ENCODE measurements at regions not wholly inside any gene's neighbourhood (a gene's known extent, or its start where the extent isn't known, plus 50 kb on each side); places are given as distances from the start of the nearest gene placed in this dataset.

- Histone ChIP-seq H2AFZ (no peak overlapping the region), H4K20me1 (ENCODE audit: insufficient read depth) (no peaks in the 10 kb centered on the region), H3K4me1 (ENCODE audit: insufficient read depth) (peaks cover 8% of the 10 kb centered on the region; the same call in 1 of the 2 replicates), H3K9ac (no peak overlapping the region), H3K4me3 (no peak overlapping the region), H3F3A (ENCODE audit: insufficient read depth) (no peaks in the 10 kb centered on the region), H3K4me2 (ENCODE audit: unreplicated experiment) (no peak overlapping the region), H3K79me2 (ENCODE audit: insufficient read depth) (no peaks in the 10 kb centered on the region), H3K27me3 (replicated peaks; ENCODE audit: insufficient read depth) (no peaks in the 10 kb centered on the region), H3K36me3 (ENCODE audit: low read depth) (no peaks in the 10 kb centered on the region), H3K9me2 (ENCODE audit: insufficient read depth) (no peaks in the 10 kb centered on the region), H3K27ac (no peak overlapping the region), H3K9me3 (ENCODE audit: low read depth) (no peaks in the 10 kb centered on the region)
- no peak for DNase-seq
- WGBS, 2 experiments (ENCODE audit: low coverage in 1 of 2, low lambda C conversion rate in 2 of 2, missing lambda C conversion rate in 2 of 2) = 80 to 92% methylated on average over 2 of the region's 2 CpGs
- in situ Hi-C loops (cut with MboI) = no loop called here
- no peak for TF ChIP-seq EZH2 (IDR thresholded peaks at IDR 0.05; ENCODE audit: insufficient read depth, poor library complexity, severe bottlenecking)
- TF ChIP-seq EZH2phosphoT487 (IDR thresholded peaks at IDR 0.05; ENCODE audit: insufficient read depth, low read depth) = no peak
Measured at GRCh38 chr7:13835442-13835841, 154.0 kb downstream of the ETV1 start.

DNA sequence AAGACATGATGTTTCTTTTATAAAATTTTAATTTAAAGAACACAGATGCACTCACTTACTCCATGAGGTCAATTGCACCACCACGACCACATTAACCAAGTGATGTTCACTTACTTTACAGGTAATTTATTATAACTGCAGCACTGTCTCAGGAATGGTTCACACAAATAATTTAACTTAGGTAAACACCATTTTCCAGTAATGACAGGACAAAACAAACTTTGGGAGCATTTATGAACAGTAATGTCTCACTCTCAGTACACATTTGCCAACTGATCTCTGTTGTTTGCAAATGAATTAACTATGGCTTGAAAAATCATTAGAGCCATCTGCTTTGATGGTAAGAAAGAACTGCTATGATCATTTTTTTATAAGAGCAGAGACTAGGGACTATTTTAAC lies 150.4 kb downstream of the ETV1 start:
- H3K9me2 ChIP-seq (ENCODE audit: insufficient read depth) = no peaks in the 10 kb centered on the region
- no peak overlapping the region for H3K4me2 ChIP-seq (ENCODE audit: unreplicated experiment)
- H3K4me1 ChIP-seq (ENCODE audit: insufficient read depth) = peaks cover 4% of the 10 kb centered on the region; the same call in 1 of the 2 replicates
- H4K20me1 ChIP-seq (ENCODE audit: insufficient read depth) = no peaks in the 10 kb centered on the region
- WGBS, 2 experiments (ENCODE audit: low coverage in 1 of 2, low lambda C conversion rate in 2 of 2, missing lambda C conversion rate in 2 of 2) = 84 to 88% methylated on average over 1 of the region's 1 CpG
- no peaks in the 10 kb centered on the region for H3K27me3 ChIP-seq (replicated peaks; ENCODE audit: insufficient read depth)
- H3K9ac ChIP-seq = no peak overlapping the region
- in situ Hi-C loops (cut with MboI) = no loop called here
- no peaks in the 10 kb centered on the region for H3K79me2 ChIP-seq (ENCODE audit: insufficient read depth)
- no peak for DNase-seq
- no peaks in the 10 kb centered on the region for H3F3A ChIP-seq (ENCODE audit: insufficient read depth)
- H2AFZ ChIP-seq = no peak overlapping the region
- TF ChIP-seq EZH2phosphoT487 (IDR thresholded peaks at IDR 0.05; ENCODE audit: insufficient read depth, low read depth) (no peak), EZH2 (IDR thresholded peaks at IDR 0.05; ENCODE audit: insufficient read depth, poor library complexity, severe bottlenecking) (no peak)
- H3K27ac ChIP-seq = no peak overlapping the region
- H3K36me3 ChIP-seq (ENCODE audit: low read depth) = no peaks in the 10 kb centered on the region
- H3K4me3 ChIP-seq = no peak overlapping the region
- no peaks in the 10 kb centered on the region for H3K9me3 ChIP-seq (ENCODE audit: low read depth)

Small RNAs in the stretch of these regions (small RNA-seq; reads per million reads assigned to genes)
- 0.19 reads per million for gene RN7SKP228 (ENCODE audit: low read depth, low replicate concordance)

Data from GM23248 (cell line).